SU-DHL-6 (cell line): ENCODE measurements at regions not wholly inside any gene's neighbourhood (a gene's known extent, or its start where the extent isn't known, plus 50 kb on each side); places are given as distances from the start of the nearest gene placed in this dataset.

Experiments used
- H2AFZ ChIP-seq: fragments of 200-600 bp; sonication (generic); 2 replicates; pipeline ENCODE4 v1.6.1; 2014; ENCODE audit warnings: low read depth, mild to moderate bottlenecking, moderate library complexity, mixed read lengths, antibody characterized with exemption, low read length; ENCODE audit not compliant: severe bottlenecking
- H3F3A ChIP-seq: fragments of 200-600 bp; shearing (Covaris generic); 2 replicates; pipeline ENCODE4 v1.6.0; 2016; ENCODE audit warnings: antibody characterized with exemption, mild to moderate bottlenecking; ENCODE audit not compliant: insufficient read depth
- H3K27ac ChIP-seq: fragments of 200-600 bp; sonication (generic); 2 replicates; pipeline ENCODE4 v1.5.1; 2016; ENCODE audit warnings: low read depth, mild to moderate bottlenecking, low read length, moderate library complexity, mixed read lengths
- H3K27me3 ChIP-seq: fragments of 200-600 bp; sonication (generic), shearing (Covaris generic); 2 replicates; pipeline ENCODE4 v1.6.0; 2014; ENCODE audit warnings: mild to moderate bottlenecking, low read length
- H3K36me3 ChIP-seq: fragments of 200-600 bp; sonication (generic); 2 replicates; pipeline ENCODE4 v1.6.1; 2014; ENCODE audit warnings: mild to moderate bottlenecking, low read length, mixed read lengths
- H3K4me2 ChIP-seq: fragments of 300-600, 200-600 bp; shearing (Covaris generic), sonication (generic); 2 replicates; pipeline ENCODE4 v1.6.0; 2014; ENCODE audit warnings: low read length, low read depth, mild to moderate bottlenecking; ENCODE audit not compliant: poor library complexity, severe bottlenecking
- H3K4me3 ChIP-seq: fragments of 200-600 bp; sonication (generic); 2 replicates; pipeline ENCODE4 v1.5.1; 2014; ENCODE audit warnings: antibody characterized with exemption, low read length, mild to moderate bottlenecking, mixed read lengths; ENCODE audit not compliant: insufficient read depth, poor library complexity, severe bottlenecking
- H3K79me2 ChIP-seq: fragments of 200-600 bp; sonication (generic); 2 replicates; pipeline ENCODE4 v1.6.1; 2014; ENCODE audit warnings: mild to moderate bottlenecking, low read length, moderate library complexity; ENCODE audit not compliant: insufficient read depth
- H3K9ac ChIP-seq: fragments of 200-600 bp; sonication (generic); 2 replicates; pipeline ENCODE4 v1.7.0; 2014; ENCODE audit warnings: mild to moderate bottlenecking, low read length
- H3K9me2 ChIP-seq: fragments of 200-600 bp; sonication (generic); replicated peaks from 2 replicates; pipeline ENCODE4 v1.6.1; 2014; ENCODE audit warnings: low read length; ENCODE audit not compliant: insufficient read depth
- H3K9me3 ChIP-seq: fragments of 200-600 bp; sonication (generic); 2 replicates; pipeline ENCODE4 v1.6.1; 2014; ENCODE audit warnings: low read length, mixed read lengths; ENCODE audit not compliant: insufficient read depth
- H4K20me1 ChIP-seq: fragments of 200-600 bp; sonication (generic); 2 replicates; pipeline ENCODE4 v1.6.1; 2014; ENCODE audit warnings: low read depth, mild to moderate bottlenecking, antibody characterized with exemption, low read length, moderate library complexity, mixed read lengths
- EZH2phosphoT487 ChIP-seq: fragments of 200-600 bp; sonication (generic), shearing (Covaris generic); conservative IDR thresholded peaks from 2 replicates; pipeline ENCODE4 v1.6.1; 2018; ENCODE audit warnings: mild to moderate bottlenecking, antibody characterized with exemption, low read length, moderate library complexity, mixed read lengths
- TF ChIP-seq, protein P1 (sequence below): fragments of 200-600 bp; sonication (generic); IDR thresholded peaks from one replicate; pipeline ENCODE4 v1.5.1; 2017; ENCODE audit warnings: antibody characterized with exemption, mild to moderate bottlenecking, low read length, moderate library complexity; ENCODE audit not compliant: insufficient read depth, poor library complexity, severe bottlenecking

- H4K20me1 ChIP-seq = no peaks in the 10 kb centered on the region
- 0 out of 2 replicates have a peak, but pooled peaks cover 3% of the 10 kb centered on the region for H3K9me3 ChIP-seq
- H3K4me3 ChIP-seq = no peak overlapping the region
- H3F3A ChIP-seq = no peaks in the 10 kb centered on the region
- no peak overlapping the region for H3K4me2 ChIP-seq
- H3K27ac ChIP-seq = no peak overlapping the region
- no peaks in the 10 kb centered on the region for H3K9me2 ChIP-seq
- no peaks in the 10 kb centered on the region for H3K79me2 ChIP-seq
- H3K27me3 ChIP-seq = no peaks in the 10 kb centered on the region
- TF ChIP-seq, protein P1, sequence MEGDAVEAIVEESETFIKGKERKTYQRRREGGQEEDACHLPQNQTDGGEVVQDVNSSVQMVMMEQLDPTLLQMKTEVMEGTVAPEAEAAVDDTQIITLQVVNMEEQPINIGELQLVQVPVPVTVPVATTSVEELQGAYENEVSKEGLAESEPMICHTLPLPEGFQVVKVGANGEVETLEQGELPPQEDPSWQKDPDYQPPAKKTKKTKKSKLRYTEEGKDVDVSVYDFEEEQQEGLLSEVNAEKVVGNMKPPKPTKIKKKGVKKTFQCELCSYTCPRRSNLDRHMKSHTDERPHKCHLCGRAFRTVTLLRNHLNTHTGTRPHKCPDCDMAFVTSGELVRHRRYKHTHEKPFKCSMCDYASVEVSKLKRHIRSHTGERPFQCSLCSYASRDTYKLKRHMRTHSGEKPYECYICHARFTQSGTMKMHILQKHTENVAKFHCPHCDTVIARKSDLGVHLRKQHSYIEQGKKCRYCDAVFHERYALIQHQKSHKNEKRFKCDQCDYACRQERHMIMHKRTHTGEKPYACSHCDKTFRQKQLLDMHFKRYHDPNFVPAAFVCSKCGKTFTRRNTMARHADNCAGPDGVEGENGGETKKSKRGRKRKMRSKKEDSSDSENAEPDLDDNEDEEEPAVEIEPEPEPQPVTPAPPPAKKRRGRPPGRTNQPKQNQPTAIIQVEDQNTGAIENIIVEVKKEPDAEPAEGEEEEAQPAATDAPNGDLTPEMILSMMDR = no peak
- no peak for TF ChIP-seq EZH2phosphoT487
- no peak overlapping the region for H3K9ac ChIP-seq
- H3K36me3 ChIP-seq = no peaks in the 10 kb centered on the region
- H2AFZ ChIP-seq = no peak overlapping the region
Observed at GRCh38 chr14:98037831-98038230, 1234.2 kb downstream of the BCL11B start.

GRCh38 chr14:98056946-98057345 is 1215.1 kb downstream of the BCL11B start:
- Histone ChIP-seq H3K36me3 (no peaks in the 10 kb centered on the region), H3K27me3 (no peaks in the 10 kb centered on the region), H4K20me1 (no peaks in the 10 kb centered on the region), H3K9me3 (no peaks in the 10 kb centered on the region), H3F3A (no peaks in the 10 kb centered on the region), H3K79me2 (no peaks in the 10 kb centered on the region), H3K9ac (no peak overlapping the region), H3K9me2 (no peaks in the 10 kb centered on the region), H3K27ac (no peak overlapping the region), H2AFZ (no peak overlapping the region), H3K4me2 (no peak overlapping the region), H3K4me3 (no peak overlapping the region)
- TF ChIP-seq EZH2phosphoT487 = no peak
- TF ChIP-seq, protein P1 = no peak

DNA sequence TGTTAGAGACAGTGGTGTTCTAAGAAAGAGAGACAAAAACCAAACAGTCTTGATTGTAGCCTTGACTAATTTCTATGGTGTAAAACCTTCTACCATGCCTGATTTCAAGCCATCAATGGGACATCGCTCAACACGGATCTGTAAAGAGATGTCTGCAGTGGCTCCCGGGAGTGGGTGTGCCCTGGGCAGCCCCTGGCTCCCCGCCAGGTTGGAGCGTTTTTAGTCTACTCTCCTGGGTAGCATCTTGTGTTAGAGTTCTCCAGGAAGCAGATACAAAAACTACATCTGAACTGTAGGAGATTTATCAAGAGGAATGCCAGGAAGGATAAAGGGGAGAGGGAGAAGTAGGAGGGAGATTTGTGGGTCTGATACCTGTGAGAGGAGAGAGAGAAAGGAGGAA is 1212.9 kb downstream of the BCL11B start:
- Histone ChIP-seq H2AFZ (no peak overlapping the region), H3K36me3 (no peaks in the 10 kb centered on the region), H3K9me3 (no peaks in the 10 kb centered on the region)

More for the DNA sequence above, 1212.9 kb downstream of the BCL11B start:
- Histone ChIP-seq H3K9ac (no peak overlapping the region), H3K9me2 (no peaks in the 10 kb centered on the region), H3K27ac (no peak overlapping the region), H4K20me1 (no peaks in the 10 kb centered on the region), H3K79me2 (no peaks in the 10 kb centered on the region), H3K4me3 (no peak overlapping the region), H3K27me3 (no peaks in the 10 kb centered on the region), H3F3A (no peaks in the 10 kb centered on the region), H3K4me2 (no peak overlapping the region)
- no peak for TF ChIP-seq EZH2phosphoT487
- TF ChIP-seq, protein P1 = no peak
